Activated CD8-positive, alpha-beta memory T cell treated with anti-CD3 and anti-CD28 coated beads, Interleukin-2, amount 50 U/mL, for 24 hours (primary cell): ENCODE measurements at regions not wholly inside any gene's neighbourhood (a gene's known extent, or its start where the extent isn't known, plus 50 kb on each side); places are given as distances from the start of the nearest gene placed in this dataset.
"Not testable (repeated sequence)": the region's sequence is repeated elsewhere in the genome, so short reads cannot be mapped to it uniquely, and the experiment has no call there.

Experiments
- DNase-seq: peaks from one replicate; pipeline ENCODE4 v3.0.0-alpha.2; 2020; ENCODE audit errors: extremely low read depth

DNA sequence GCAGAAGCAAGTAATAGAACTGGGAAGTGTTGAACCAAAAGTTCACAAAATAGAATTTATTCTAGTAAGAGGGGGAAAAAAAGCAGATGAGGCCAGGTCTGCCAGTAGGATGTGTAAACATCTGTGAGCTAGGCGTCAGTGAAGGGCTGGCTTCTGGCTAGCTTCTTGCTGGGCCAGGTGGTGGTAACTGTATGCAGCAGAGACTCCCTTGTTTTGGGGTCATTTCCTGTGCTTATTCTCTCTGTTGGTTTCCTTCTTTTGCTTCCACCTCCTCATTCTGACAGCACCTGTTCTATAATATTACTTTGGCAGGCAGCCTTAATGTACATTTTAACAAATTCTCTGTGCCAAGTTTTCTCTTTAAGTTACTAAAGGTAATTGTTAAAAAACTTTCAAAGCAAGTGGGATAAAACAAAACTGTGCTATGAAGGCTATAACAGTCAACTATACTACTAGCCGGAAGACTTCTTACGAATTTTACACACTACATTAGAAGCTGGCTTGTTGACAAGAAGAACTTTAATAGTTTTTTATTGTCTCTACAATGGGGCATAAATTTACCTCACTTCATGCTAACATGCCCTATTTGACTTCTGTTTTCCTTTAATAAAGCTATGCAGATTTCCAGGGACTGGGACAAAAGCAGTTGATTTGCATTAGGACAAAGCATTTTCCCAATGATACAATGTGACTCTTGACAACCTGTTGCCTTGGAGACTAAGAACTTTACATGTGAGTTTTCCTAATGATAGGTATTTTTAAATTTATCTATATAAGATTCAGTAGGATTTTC is 318.8 kb upstream of the NAALADL2 start:
- DNase-seq: no peak

DNA sequence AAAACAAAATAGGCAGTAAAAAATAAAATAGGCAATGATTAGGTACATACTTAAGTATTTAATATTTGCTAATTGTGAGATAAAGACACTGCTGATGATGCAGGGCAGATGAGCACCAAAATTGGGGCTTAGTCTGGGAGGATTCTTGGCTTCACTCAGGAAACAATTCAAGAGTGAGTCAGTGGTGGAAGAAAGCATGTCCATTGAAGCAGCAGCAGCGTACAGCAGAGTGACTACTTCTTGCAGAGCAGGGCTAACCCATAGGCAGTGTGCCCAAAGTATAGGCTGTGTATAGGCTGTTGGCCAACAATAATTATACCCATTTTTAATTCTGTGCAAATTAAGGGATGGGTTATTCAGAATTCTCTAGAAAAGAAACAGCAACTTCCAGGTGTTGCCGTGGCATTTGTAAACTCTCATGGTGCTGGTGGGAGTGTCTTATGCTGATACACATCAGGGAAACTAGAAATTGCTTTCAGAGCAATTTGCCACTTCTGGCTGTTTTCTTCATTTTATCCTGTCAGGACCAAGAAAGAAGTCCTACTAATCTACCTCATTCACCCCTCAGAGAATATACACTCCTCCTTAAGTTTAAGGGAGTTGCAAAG is 317.3 kb upstream of the NAALADL2 start:
- no peak for DNase-seq

GRCh38 chr3:174547801-174548435 is 311.2 kb upstream of the NAALADL2 start:
- no peak for DNase-seq

GRCh38 chr3:174548841-174549623 is 310.1 kb upstream of the NAALADL2 start:
- DNase-seq: no peak

GRCh38 chr3:174581558-174581957 is 277.6 kb upstream of the NAALADL2 start:
- DNase-seq: no peak

- DNase-seq: no peak
Measured at GRCh38 chr3:174583396-174583795, 275.7 kb upstream of the NAALADL2 start.

GRCh38 chr3:174587137-174587536 is 272.0 kb upstream of the NAALADL2 start:
- not testable (repeated sequence) for DNase-seq

GRCh38 chr3:174596447-174596982 is 262.6 kb upstream of the NAALADL2 start:
- DNase-seq: no peak

- DNase-seq: no peak
Measured at GRCh38 chr3:174598885-174599439, 260.2 kb upstream of the NAALADL2 start.

GRCh38 chr3:174613173-174613572 is 246.0 kb upstream of the NAALADL2 start:
- no peak for DNase-seq

GRCh38 chr3:174614036-174614435 is 245.1 kb upstream of the NAALADL2 start:
- DNase-seq: no peak

DNA sequence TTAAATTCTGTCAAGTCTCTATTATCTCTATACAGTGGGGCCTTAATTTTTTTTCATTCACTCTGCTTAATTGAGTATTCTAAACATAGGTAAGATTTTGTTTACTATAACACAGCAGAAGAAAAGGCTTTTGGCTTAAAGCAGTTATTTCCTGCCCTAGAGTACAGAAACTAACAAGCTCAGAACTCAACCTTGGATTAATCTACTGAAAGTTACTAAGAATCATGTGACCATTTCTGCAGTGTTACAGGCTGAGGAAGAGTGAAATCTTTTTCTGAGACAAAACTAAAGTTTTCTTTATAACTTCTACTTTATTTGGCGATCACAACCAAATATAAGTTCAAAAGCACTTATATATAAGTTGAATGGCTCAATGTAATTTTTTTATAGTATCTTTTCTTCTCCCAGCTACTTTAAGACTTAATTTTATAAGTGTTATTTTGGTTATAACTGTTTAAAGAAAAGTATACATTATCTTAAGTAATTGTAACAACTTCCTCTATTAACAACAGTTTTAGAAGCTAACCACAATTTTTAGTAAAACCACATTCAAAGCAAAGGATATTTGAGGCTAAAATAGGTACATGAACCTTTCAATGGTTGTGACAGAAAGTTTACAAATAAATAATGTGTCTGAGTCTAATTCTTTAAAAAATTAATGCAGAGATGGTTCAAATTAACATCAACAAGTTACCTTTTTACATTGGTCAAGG is 240.6 kb upstream of the NAALADL2 start:
- no peak for DNase-seq

GRCh38 chr3:174619239-174619638 is 239.9 kb upstream of the NAALADL2 start:
- DNase-seq: no peak

DNA sequence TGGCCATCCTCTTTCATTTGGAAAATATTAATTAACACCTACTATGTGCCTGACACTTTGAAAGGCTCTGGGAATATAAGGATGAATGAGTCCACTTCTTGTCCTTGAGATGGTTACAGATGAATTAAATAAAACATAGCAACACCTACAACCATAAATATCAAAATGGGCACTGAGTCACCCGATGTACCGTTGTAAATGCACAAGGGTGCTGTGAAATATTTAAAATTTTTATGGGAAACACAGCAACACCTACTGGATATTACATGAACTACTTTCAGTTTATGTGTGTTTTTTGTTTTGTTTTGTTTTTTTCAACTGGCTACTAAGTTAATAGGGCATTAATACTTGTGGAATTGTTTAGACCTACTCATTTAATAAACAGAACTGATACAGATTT is 239.0 kb upstream of the NAALADL2 start:
- DNase-seq: no peak

DNA sequence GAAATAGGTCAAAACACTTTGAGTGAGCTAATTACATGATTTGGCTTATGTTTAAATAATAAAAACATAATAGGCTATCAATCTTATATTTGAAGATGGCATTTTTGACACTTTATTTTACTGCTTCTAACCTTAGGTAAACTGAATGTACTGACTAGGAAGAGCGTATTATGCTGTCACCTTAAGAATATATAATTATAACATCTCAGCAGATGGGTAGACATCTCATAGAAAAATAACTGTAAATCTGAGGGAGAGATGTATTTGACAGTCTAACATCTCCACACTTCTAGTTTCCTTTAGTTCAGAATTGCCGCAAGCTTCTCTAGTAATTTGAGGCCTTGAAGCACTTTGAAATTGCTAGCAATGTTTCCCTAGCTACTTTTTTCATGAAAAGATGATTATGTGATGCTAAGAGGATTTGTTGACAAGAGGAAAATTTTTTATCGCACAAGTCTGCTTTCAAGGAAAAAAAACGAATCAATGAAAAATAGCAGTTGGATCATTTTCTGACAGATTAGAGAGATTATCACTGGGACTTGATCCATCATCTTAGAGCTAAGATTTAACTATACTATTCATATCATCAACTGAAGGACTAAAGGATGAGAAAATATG is 238.2 kb upstream of the NAALADL2 start:
- no peak for DNase-seq

- DNase-seq: no peak
Measured at GRCh38 chr3:174633342-174633741, 225.8 kb upstream of the NAALADL2 start.

GRCh38 chr3:174636451-174636850 is 222.7 kb upstream of the NAALADL2 start:
- no peak for DNase-seq

GRCh38 chr3:174639406-174639805 is 219.7 kb upstream of the NAALADL2 start:
- no peak for DNase-seq

DNA sequence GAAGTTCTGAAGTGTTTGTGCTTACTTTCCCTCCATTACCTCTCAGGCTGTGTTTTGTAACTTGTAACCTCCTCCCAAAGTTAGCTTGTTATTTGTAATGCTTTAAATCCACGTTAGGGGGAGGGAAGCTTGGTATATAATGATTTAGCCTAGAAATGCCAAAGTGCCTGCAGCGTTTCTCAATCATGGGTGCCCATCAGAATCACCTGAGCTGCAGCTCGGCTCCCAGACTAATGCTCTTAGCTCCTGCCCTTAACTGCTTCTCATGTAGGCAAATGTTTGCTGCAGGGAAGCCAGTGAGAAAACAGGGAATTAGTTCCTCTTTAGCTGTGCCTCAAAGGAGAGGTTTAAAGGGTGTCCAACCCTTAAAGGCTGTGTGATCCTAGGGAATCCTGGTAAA is 219.2 kb upstream of the NAALADL2 start:
- DNase-seq: no peak

DNA sequence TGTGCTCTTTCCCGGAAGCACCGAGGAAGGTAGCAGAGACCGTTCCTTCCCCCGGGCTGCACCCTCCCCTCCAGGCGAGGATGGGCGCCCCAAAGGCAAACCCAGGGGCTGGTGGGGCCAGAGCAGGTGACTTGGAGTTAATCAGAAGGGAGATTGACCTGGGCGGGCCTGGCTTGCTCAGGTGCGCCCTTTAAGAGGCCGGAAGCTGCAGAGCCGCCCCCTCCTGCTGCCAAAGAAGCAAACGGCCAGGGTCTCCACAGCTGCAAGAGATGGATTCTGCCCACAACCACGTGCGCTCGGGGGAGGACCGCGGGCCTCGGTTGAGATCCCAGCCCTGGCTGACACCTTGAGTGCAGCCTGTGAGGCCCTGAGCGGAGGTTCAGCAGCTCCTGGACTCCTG is 218.2 kb upstream of the NAALADL2 start:
- no peak for DNase-seq

GRCh38 chr3:174644287-174644686 is 214.8 kb upstream of the NAALADL2 start:
- DNase-seq: no peak
